ENCODE measurements at regions not wholly inside any gene's neighbourhood (a gene's known extent, or its start where the extent isn't known, plus 50 kb on each side); places are given as distances from the start of the nearest gene placed in this dataset.

DNA sequence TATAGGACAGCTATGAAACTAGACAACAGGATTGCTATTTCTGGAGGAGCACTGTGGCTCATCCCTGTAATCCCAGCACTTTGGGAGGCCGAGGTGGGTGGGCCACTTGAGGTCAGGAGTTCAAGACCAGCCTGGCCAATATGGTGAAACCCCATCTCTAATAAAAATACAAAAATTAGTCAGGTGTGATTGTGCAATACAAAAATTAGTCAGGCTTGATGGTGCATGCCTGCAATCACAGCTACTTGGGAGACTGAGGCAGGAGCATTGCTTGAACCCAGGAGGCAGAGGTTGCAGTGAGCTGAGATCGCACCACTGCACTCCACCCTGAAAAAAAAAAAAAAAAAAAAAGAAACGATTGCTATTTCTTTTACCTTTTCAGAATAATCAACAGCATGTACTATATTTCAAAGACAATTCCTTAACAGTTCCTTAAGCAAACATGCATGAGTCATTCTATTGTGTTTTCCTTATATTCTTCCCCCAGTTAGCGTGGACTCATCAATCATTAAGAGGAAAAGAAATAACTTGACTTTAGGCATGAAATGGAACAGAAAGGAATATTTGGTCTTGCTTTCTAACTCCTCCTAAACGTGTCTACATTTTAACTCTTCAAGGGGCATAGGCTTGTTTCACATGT, 162.6 kb downstream of the TAF11L14 start:
- H3K4me3 ChIP-seq (ENCODE audit: low read length): no peak overlapping the region
- no peaks in the 10 kb centered on the region for H3K9me2 ChIP-seq (replicated peaks; ENCODE audit: insufficient read depth, low read length)
- no peaks in the 10 kb centered on the region for H3K4me1 ChIP-seq (ENCODE audit: low read length)
- no peaks in the 10 kb centered on the region for H3K27me3 ChIP-seq (ENCODE audit: low read length)
- H2AFZ ChIP-seq (ENCODE audit: low read length): no peak overlapping the region
- no peak for DNase-seq
- no peaks in the 10 kb centered on the region for H3K9me3 ChIP-seq (ENCODE audit: low read length)
- no peaks in the 10 kb centered on the region for H3K36me3 ChIP-seq (ENCODE audit: insufficient read depth, low read length)
- H3K4me2 ChIP-seq (ENCODE audit: low read depth, low read length, poor library complexity, severe bottlenecking): no peak overlapping the region
- H4K20me1 ChIP-seq (ENCODE audit: insufficient read depth, low read depth, low read length): no peaks in the 10 kb centered on the region
- no peaks in the 10 kb centered on the region for H3K79me2 ChIP-seq (ENCODE audit: low read length)
- no peak overlapping the region for H3K9ac ChIP-seq (ENCODE audit: low read length)
- H3K27ac ChIP-seq (ENCODE audit: low read length): no peak overlapping the region

DNA sequence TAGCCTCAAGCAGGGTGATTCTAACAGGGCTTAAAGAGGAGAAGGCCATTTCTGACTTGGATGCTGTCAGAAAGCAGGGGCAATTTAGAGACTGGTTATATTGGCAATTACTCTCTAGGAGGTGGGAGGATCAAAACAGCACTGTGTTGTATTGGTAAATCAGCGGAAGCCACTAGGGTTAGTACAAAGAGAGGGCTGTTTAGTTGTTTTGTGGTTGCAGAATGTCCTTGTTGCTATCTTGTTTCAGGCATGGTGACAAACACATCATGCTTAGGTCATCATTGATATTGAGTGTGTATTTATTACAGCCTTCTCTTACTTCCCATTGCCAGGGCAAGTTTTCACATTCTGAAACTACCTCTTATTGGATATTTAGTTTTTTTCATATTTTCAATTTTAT, 165.3 kb downstream of the TAF11L14 start:
- Histone ChIP-seq H3K79me2 (ENCODE audit: low read length) (no peaks in the 10 kb centered on the region), H3K9ac (ENCODE audit: low read length) (no peak overlapping the region), H3K27me3 (ENCODE audit: low read length) (no peaks in the 10 kb centered on the region), H3K36me3 (ENCODE audit: insufficient read depth, low read length) (no peaks in the 10 kb centered on the region), H3K9me3 (ENCODE audit: low read length) (no peaks in the 10 kb centered on the region), H3K4me1 (ENCODE audit: low read length) (no peaks in the 10 kb centered on the region), H3K9me2 (replicated peaks; ENCODE audit: insufficient read depth, low read length) (no peaks in the 10 kb centered on the region), H4K20me1 (ENCODE audit: insufficient read depth, low read depth, low read length) (no peaks in the 10 kb centered on the region), H3K4me3 (ENCODE audit: low read length) (no peak overlapping the region), H2AFZ (ENCODE audit: low read length) (no peak overlapping the region), H3K27ac (ENCODE audit: low read length) (no peak overlapping the region), H3K4me2 (ENCODE audit: low read depth, low read length, poor library complexity, severe bottlenecking) (no peak overlapping the region)
- DNase-seq: no peak

DNA sequence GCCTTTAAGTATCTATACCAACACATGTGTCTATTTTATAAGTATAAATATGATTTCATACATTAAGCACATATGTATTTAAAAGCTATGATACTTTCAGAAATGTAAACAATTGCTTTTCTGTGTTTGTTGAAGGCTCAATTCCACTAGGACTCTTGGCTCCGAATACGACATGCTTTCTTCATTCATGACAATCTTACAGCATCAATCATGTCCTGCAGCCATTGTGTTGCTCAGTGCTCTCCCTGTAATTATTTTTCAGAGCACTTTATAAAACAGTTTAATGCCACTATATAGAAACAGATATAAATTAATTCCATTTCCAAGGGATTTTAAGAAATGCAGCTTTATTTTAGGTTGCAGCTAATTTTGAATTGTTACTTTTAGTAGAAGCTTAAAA, 167.3 kb downstream of the TAF11L14 start:
- no peak overlapping the region for H2AFZ ChIP-seq (ENCODE audit: low read length)
- no peaks in the 10 kb centered on the region for H3K79me2 ChIP-seq (ENCODE audit: low read length)

DNA sequence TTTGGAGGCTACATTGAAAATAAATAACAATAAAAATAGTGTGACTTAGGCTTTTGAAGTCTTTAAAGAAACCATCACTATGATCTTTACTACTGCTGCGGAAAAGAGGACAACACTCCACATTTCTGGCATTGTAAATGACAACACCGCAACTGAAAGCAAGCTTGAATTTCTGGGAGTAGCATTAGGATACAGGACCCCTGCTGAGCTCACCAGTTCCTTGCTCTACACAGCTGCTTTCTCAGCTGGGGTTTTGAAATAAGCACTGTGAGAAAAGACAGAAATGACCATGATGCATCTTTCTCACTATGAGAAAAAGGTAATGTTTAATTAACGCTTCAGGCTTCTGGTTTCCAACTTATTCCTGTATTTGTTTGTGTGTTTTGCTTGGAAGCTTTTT, 168.0 kb downstream of the TAF11L14 start:
- Histone ChIP-seq H3K9me2 (replicated peaks; ENCODE audit: insufficient read depth, low read length) (no peaks in the 10 kb centered on the region), H4K20me1 (ENCODE audit: insufficient read depth, low read depth, low read length) (no peaks in the 10 kb centered on the region), H3K27ac (ENCODE audit: low read length) (no peak overlapping the region), H3K4me2 (ENCODE audit: low read depth, low read length, poor library complexity, severe bottlenecking) (no peak overlapping the region), H3K36me3 (ENCODE audit: insufficient read depth, low read length) (no peaks in the 10 kb centered on the region), H3K9me3 (ENCODE audit: low read length) (0 out of 2 replicates have a peak, but pooled peaks cover 4% of the 10 kb centered on the region), H3K4me1 (ENCODE audit: low read length) (no peaks in the 10 kb centered on the region), H3K9ac (ENCODE audit: low read length) (no peak overlapping the region), H3K27me3 (ENCODE audit: low read length) (no peaks in the 10 kb centered on the region), H3K4me3 (ENCODE audit: low read length) (no peak overlapping the region), H2AFZ (ENCODE audit: low read length) (no peak overlapping the region), H3K79me2 (ENCODE audit: low read length) (no peaks in the 10 kb centered on the region)
- no peak for DNase-seq

More for the DNA sequence above, 167.3 kb downstream of the TAF11L14 start:
- no peaks in the 10 kb centered on the region for H3K27me3 ChIP-seq (ENCODE audit: low read length)
- H4K20me1 ChIP-seq (ENCODE audit: insufficient read depth, low read depth, low read length): no peaks in the 10 kb centered on the region
- DNase-seq: no peak
- no peak overlapping the region for H3K27ac ChIP-seq (ENCODE audit: low read length)
- H3K4me1 ChIP-seq (ENCODE audit: low read length): no peaks in the 10 kb centered on the region
- no peak overlapping the region for H3K4me2 ChIP-seq (ENCODE audit: low read depth, low read length, poor library complexity, severe bottlenecking)
- H3K9me2 ChIP-seq (replicated peaks; ENCODE audit: insufficient read depth, low read length): no peaks in the 10 kb centered on the region
- H3K9ac ChIP-seq (ENCODE audit: low read length): no peak overlapping the region
- no peak overlapping the region for H3K4me3 ChIP-seq (ENCODE audit: low read length)
- H3K36me3 ChIP-seq (ENCODE audit: insufficient read depth, low read length): no peaks in the 10 kb centered on the region
- 0 out of 2 replicates have a peak, but pooled peaks cover 4% of the 10 kb centered on the region for H3K9me3 ChIP-seq (ENCODE audit: low read length)

DNA sequence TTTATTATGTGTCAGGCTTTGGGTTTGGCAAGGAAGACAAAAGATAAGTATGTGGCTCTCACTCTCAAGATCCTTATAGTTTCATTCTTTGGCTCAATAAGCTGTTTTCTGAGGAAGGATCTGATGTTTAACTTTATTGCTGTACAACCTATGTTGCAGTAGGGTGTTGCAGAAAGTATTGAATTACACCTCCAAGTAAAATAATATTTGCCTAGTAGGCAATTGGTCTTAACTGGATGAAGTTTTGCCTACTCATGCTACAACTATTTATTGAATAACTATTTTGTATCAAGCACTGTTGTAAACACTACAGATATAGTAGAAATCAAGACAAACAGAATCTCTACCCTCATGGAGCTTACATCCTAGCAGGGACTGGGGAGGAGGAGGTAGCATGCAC, 169.7 kb downstream of the TAF11L14 start:
- no peaks in the 10 kb centered on the region for H3K79me2 ChIP-seq (ENCODE audit: low read length)
- no peaks in the 10 kb centered on the region for H3K36me3 ChIP-seq (ENCODE audit: insufficient read depth, low read length)
- H3K27ac ChIP-seq (ENCODE audit: low read length): no peak overlapping the region
- no peak overlapping the region for H2AFZ ChIP-seq (ENCODE audit: low read length)
- no peaks in the 10 kb centered on the region for H3K27me3 ChIP-seq (ENCODE audit: low read length)
- H3K4me1 ChIP-seq (ENCODE audit: low read length): no peaks in the 10 kb centered on the region
- H4K20me1 ChIP-seq (ENCODE audit: insufficient read depth, low read depth, low read length): no peaks in the 10 kb centered on the region
- H3K4me2 ChIP-seq (ENCODE audit: low read depth, low read length, poor library complexity, severe bottlenecking): no peak overlapping the region
- H3K9me3 ChIP-seq (ENCODE audit: low read length): 0 out of 2 replicates have a peak, but pooled peaks cover 4% of the 10 kb centered on the region
- DNase-seq: no peak
- no peak overlapping the region for H3K9ac ChIP-seq (ENCODE audit: low read length)
- no peaks in the 10 kb centered on the region for H3K9me2 ChIP-seq (replicated peaks; ENCODE audit: insufficient read depth, low read length)
- H3K4me3 ChIP-seq (ENCODE audit: low read length): no peak overlapping the region

DNA sequence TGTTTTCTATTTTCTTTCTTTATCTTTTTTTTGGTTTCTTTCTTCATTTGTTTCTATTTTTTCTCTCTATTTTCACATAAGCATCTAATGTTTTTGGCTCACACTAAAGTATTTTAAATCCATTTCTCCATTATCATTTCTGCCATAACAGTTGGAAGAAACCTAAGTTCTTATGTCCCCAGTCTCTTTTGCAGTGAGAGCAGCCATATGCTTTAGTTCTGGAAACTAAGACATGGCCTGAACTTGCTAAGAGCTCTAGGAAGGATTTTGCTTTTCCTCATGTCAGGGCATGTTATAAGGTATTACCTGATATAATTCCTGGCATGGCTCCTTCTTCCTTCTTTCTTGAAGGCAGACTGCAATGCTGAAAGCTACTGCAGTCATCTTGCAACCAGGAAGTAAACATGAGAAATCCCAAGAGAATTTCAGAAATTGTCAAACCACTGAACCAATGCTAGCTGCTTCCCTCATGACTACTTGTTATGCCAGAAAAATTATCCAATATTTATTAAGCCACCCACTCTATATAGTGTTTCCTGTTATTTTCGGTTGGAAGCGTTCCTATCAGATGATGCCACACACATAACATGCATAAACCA, 171.1 kb downstream of the TAF11L14 start:
- no peaks in the 10 kb centered on the region for H3K27me3 ChIP-seq (ENCODE audit: low read length)
- H3K9me2 ChIP-seq (replicated peaks; ENCODE audit: insufficient read depth, low read length): no peaks in the 10 kb centered on the region
- H3K4me1 ChIP-seq (ENCODE audit: low read length): no peaks in the 10 kb centered on the region
- 0 out of 2 replicates have a peak, but pooled peaks cover 4% of the 10 kb centered on the region for H3K9me3 ChIP-seq (ENCODE audit: low read length)
- H2AFZ ChIP-seq (ENCODE audit: low read length): no peak overlapping the region
- H4K20me1 ChIP-seq (ENCODE audit: insufficient read depth, low read depth, low read length): no peaks in the 10 kb centered on the region
- H3K36me3 ChIP-seq (ENCODE audit: insufficient read depth, low read length): no peaks in the 10 kb centered on the region
- H3K4me3 ChIP-seq (ENCODE audit: low read length): no peak overlapping the region
- DNase-seq: no peak
- H3K9ac ChIP-seq (ENCODE audit: low read length): no peak overlapping the region
- H3K27ac ChIP-seq (ENCODE audit: low read length): no peak overlapping the region
- H3K79me2 ChIP-seq (ENCODE audit: low read length): no peaks in the 10 kb centered on the region
- no peak overlapping the region for H3K4me2 ChIP-seq (ENCODE audit: low read depth, low read length, poor library complexity, severe bottlenecking)

DNA sequence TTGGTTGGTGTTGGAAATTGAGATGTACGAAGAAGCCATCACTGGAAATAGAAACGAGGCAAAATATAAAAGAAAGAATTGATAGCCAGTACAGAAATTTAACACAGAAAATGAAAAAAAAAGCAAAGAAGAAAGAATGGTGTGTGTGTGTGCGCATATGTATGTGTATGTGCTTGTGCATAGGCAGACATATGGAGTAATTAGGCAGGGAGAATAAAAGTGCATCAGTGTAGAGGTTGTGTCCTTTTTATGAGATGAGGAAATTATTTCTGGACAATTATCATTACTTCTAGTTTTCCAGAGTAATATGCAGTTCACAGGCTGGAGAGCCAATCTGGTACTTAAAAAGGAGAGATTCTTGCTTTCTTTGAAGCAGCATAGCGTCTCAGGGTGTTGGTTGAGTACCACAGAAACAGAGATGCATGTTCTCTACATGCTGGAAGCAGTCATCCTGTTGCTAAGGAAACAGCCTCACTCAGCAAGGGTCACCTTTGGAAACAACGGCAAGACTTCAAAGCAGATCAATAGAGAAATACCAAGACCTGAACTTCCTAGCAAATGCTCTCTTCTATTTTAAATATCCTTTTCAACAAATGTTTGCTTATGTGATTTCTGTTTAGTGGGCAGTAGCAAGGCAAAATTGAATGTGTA, 172.7 kb downstream of the TAF11L14 start:
- H4K20me1 ChIP-seq (ENCODE audit: insufficient read depth, low read depth, low read length): no peaks in the 10 kb centered on the region
- H3K4me2 ChIP-seq (ENCODE audit: low read depth, low read length, poor library complexity, severe bottlenecking): no peak overlapping the region
- no peak overlapping the region for H3K4me3 ChIP-seq (ENCODE audit: low read length)
- H3K79me2 ChIP-seq (ENCODE audit: low read length): no peaks in the 10 kb centered on the region
- no peak overlapping the region for H3K9ac ChIP-seq (ENCODE audit: low read length)
- H3K27me3 ChIP-seq (ENCODE audit: low read length): no peaks in the 10 kb centered on the region
- H3K36me3 ChIP-seq (ENCODE audit: insufficient read depth, low read length): no peaks in the 10 kb centered on the region
- H2AFZ ChIP-seq (ENCODE audit: low read length): no peak overlapping the region
- H3K27ac ChIP-seq (ENCODE audit: low read length): no peak overlapping the region
- H3K4me1 ChIP-seq (ENCODE audit: low read length): no peaks in the 10 kb centered on the region
- H3K9me3 ChIP-seq (ENCODE audit: low read length): 0 out of 2 replicates have a peak, but pooled peaks cover 4% of the 10 kb centered on the region
- no peaks in the 10 kb centered on the region for H3K9me2 ChIP-seq (replicated peaks; ENCODE audit: insufficient read depth, low read length)
- no peak for DNase-seq

DNA sequence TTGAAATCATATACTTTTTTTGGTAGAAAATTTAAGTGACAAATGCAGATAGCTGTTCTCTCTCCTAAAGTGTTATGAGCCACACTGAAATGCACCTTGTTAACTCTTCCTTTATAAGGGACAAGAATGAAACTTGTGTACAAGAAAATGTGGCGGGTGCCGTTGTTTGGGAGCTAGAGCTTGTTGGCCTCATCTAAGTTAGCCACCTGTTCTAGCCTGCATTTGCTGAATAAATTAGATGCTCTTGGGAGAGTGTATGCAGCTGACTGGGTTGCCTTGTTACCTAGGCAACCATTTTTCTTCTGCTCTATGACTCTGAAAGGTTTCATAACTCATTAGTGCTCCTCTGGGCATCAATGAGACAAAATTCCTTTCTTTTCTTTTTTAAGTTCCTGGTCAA, 174.3 kb downstream of the TAF11L14 start:
- Histone ChIP-seq H3K4me3 (ENCODE audit: low read length) (no peak overlapping the region), H3K79me2 (ENCODE audit: low read length) (no peaks in the 10 kb centered on the region), H3K9me2 (replicated peaks; ENCODE audit: insufficient read depth, low read length) (no peaks in the 10 kb centered on the region), H3K9me3 (ENCODE audit: low read length) (0 out of 2 replicates have a peak, but pooled peaks cover 7% of the 10 kb centered on the region), H2AFZ (ENCODE audit: low read length) (no peak overlapping the region), H3K4me2 (ENCODE audit: low read depth, low read length, poor library complexity, severe bottlenecking) (no peak overlapping the region), H4K20me1 (ENCODE audit: insufficient read depth, low read depth, low read length) (no peaks in the 10 kb centered on the region), H3K9ac (ENCODE audit: low read length) (no peak overlapping the region), H3K27ac (ENCODE audit: low read length) (no peak overlapping the region), H3K36me3 (ENCODE audit: insufficient read depth, low read length) (no peaks in the 10 kb centered on the region), H3K4me1 (ENCODE audit: low read length) (no peaks in the 10 kb centered on the region), H3K27me3 (ENCODE audit: low read length) (no peaks in the 10 kb centered on the region)
- DNase-seq: no peak

Data from Karpas-422 (cell line).